GM18520 (cell line): ENCODE measurements at regions not wholly inside any gene's neighbourhood (a gene's known extent, or its start where the extent isn't known, plus 50 kb on each side); places are given as distances from the start of the nearest gene placed in this dataset.

Experiments
- ATAC-seq: cut with Tn5 transposase; IDR thresholded peaks from one replicate; pipeline ENCODE4 v1.9.1; 2021; ENCODE audit not compliant: unreplicated experiment

DNA sequence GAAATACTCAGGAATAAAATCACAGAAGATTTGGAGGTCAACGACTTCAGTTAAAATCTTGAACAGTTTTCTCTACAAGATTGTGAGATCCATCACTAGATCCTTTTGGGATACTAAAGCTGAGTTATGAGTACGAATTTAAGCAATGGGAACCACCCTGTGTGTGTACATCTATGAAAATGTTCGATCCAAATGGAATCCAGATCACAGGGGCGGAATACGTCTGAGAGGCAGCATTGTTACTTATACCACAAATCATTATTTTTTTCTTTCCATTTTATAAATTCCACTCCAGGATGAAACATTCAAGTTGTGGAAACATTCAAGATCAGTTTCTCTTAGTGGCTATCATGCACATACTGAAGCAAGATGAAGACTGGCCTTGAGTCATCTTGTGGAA is 239.3 kb upstream of the PAPPA start:
- no peak for ATAC-seq

DNA sequence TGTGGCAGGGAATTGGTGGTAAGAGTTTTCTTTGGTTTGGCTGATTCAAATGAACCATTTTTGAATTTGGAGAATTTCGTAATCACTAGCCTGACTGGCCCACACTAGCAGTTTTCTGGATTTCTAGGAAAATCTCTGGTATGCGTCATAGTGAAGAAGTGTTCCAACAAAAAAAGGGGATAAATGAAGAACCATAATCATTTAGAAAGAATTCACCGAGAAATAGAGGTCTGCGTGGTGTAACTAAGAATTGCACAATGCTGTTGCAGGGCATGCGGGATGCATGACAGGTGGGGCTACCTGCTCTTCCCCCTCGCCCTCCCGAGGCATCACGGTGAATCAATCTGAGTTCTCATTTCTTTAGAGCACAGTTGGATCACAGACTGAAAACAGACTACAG is 232.3 kb upstream of the PAPPA start:
- ATAC-seq, result no peak

DNA sequence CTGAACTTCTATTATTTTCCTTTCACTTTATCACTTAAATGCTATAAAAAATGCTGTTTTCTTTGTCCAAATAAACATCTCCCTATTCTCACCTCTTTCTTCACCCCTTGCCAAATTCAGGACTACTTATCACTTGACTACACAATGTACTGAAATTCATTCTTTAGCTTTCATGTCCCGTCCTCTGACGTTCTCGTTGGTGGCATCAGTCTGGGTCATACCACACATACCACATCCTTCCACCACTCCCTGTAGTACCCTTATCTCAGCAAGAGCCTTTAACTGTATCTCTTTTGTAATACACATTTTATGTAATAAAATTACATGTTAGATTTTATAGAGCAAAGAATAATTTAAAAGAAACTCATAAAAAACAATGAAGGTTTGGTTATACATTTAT is 231.1 kb upstream of the PAPPA start:
- no peak for ATAC-seq

DNA sequence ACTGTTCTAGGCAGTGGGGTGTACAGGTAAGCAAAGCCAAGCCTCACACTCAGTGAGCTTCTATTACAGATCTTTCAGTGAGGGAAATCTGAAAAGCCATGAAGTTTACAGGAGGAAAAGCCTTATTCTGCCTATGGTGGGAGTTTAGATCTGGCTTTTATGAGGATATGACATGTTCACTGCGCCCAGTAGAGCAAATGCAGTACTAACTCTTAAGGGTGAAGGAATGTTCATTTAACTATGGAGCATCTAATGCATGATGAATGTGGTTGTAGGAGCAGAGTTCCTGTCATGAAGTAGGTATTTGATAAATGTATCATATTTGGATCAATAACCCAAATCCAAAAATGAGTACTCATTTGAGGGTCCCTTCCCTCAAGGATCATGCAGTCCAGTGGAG is 230.2 kb upstream of the PAPPA start:
- no peak for ATAC-seq

DNA sequence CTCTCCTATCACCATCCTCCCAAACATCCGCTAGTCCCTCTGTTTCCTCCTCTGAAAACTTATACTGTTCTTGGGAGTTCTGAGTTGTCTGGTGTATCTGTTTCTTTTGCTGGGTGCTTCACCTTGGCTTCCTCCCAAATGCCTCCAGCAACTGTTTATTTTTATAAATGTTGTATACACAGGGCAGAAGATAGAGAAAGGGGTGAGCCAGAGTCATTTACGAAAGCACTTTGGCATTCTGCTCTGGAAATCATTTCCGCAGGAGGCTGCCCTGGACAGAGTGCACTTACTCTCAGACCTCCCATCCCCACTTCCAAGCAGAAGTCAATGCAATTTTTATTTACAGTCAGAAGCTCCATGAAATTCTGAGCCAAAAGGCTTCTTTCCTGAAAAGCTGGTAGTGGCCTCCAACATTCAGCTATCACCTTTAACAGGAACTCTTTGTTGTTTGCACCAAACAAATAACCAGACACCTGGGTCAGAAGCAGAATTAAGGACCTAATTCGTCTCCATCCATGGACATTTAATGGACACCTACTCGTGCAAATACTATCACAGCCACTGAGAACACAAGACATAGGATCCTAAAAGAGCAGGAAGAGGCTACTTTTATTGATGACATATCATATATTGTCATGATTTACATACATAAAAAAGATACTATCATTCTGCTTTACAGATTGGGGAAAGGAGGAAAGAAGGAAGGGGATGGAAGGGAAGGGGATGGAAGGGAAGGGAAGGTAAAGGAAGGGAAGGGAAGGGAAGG is 229.5 kb upstream of the PAPPA start:
- no peak for ATAC-seq

DNA sequence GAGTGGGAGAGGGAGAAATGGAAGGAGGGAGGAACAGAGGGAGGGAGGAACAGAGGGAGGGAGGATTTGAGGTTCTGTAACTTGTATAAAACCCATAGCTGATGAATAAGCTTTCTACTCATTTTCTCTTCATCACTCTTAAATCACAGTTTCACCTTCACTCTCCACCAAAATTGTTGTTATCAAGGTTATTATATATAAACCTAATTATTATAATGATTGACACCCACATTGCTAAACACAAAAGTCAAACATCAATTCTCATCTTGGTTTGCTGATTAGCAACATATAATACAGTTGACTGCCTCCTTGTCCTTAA is 229.0 kb upstream of the PAPPA start:
- ATAC-seq, result no peak

DNA sequence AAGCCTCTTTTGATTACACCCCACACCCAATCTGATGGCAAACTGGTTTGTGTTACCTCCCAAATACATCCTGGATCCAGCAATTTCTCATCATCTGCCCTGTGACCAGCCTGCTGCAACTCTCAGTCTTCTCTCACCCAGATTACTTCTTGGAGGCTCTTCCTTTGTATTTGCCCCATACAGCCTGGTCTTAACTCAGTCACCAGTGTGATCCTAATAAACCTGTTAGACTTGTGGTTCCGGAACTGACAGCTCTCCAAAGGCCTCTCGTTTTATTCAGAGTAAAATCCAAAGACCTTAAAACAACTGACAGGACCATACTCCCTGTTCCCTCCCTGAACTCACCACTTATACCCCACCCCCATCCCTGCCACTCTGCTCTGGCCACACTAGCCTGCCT is 228.2 kb upstream of the PAPPA start:
- ATAC-seq, result no peak

DNA sequence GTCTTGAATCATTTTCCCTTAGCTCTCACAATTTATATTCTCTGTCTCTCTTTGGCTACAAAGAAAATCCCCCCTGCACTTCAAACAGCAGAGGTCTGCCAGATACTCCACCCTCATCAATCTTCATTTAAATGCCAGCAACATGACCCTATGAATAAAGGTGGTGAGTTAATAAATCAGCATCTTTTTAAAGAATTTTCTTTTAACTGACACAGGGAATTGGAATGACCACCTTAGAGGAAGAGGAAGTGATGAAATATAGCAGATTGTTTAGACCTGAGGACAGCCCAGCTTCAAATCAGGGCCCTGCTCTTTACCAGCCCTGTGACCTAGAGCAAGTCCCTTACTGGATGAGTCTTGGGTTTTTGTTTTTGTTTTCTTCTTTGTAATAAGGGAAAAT is 223.1 kb upstream of the PAPPA start:
- no peak for ATAC-seq

DNA sequence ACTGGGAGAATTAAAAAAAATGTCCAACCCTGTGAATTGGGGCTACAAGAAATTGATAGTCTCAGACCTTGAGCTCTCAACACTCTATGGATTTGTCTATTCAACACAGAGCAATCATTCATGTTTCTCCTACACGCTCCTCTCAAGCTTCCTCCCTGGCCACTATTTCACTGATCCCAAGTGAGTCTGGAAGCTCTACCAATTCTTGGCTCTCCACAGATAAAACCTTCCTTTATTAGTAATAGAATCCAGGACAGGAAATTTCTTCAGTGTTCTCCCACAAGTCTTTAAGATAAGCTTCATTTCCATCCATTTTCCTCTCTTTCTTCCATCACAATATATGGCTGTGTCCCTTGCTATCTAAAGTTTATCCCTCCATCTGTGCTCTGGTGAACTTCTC is 215.1 kb upstream of the PAPPA start:
- ATAC-seq, result no peak

DNA sequence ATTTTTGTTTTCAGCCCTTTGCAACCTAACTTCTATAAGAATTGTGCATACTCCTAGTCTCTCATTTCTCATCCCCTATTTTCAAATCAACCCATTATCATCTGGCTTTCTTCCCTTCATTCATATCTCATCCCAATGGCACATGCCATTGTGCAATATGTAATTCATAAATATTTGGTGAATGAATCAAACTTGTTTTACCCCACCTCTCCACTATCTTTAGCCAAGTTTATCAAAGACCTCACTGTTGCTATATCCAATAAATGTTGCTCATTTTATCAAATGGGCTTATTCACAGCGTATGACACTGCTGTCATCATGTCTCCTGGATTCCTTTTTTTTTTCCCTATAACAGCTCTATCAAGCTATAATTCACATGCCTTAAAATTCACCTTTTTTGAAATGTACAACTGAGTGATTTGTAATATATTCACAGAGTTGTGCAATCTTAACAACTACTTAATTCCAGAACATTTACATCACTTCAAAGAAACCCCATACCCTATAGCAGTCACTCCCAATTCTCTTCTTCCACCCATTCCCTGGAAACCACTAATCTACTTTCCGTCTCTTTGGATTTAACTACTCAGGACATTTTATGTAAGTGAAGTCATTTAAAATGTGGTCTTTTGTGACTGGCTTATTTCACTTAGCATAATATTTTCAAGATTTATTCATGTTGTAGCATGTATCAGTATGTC is 214.4 kb upstream of the PAPPA start:
- no peak for ATAC-seq

DNA sequence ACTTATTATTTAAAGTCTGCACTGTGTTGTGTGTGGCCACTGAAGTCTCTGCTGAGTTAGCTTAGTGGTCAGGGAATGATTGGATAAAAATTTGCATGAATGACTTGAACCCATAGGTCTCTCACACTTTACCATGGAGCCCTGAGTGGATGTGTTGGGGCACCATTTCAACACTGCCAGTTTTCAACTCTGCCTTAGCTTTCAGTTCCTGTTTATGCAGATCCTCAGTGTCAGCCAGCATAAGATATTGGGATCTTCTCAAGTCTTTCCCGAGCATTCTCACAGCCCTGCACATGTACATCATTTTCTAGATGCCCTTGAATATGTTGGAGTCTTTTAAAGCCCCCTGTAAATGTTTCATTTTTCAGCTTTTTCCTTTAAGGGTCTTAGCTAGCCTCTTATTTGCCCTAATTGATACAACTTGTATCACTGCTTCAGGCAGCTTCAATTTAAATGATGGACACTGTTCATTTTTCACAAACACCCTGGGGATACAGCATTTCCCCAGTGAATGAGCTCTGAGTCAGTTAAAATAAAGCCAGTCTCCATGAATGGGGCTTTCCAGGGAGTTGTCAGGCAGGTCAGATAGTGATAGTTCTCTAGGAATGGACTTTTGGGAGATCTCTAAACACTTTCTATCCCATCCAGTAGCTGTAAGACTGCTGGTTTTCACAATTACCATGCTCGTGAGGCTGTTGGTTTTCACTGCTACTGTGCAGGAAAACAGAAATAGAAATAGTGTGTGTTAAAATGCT is 211.9 kb upstream of the PAPPA start:
- ATAC-seq, result no peak

DNA sequence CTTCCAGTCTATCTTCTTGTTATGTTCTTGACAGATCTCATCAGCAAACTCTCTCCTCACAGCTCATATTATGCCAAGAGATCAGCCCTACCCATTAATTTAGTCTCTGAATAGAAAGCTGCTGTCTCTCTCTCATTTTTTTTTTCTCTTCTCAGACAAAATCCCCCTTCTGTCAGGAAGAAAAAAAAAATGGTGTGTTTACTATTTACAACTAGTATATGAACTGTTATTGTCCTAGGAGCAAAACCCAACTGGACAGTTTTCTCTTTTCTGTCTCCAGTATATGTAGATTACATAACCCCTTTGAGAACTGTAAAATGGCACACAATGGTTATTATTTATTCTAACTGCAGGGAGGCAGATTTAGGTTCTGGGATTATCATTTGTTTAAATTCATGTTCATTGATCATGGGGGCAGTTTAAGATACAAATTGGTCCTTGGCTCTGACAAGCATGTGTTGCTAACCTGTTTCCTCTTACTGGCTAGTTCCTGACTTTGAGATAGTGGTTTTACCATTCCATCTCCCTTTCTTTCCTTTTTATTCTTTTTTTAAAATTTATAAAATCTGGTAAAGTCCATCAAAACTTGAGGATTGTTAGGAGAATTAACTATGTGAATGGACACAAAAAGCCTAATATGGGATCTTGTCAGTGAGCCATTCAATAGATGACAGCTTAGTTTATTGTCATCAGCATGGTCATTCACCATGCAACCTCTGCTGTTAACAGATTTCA is 210.0 kb upstream of the PAPPA start:
- no peak for ATAC-seq

DNA sequence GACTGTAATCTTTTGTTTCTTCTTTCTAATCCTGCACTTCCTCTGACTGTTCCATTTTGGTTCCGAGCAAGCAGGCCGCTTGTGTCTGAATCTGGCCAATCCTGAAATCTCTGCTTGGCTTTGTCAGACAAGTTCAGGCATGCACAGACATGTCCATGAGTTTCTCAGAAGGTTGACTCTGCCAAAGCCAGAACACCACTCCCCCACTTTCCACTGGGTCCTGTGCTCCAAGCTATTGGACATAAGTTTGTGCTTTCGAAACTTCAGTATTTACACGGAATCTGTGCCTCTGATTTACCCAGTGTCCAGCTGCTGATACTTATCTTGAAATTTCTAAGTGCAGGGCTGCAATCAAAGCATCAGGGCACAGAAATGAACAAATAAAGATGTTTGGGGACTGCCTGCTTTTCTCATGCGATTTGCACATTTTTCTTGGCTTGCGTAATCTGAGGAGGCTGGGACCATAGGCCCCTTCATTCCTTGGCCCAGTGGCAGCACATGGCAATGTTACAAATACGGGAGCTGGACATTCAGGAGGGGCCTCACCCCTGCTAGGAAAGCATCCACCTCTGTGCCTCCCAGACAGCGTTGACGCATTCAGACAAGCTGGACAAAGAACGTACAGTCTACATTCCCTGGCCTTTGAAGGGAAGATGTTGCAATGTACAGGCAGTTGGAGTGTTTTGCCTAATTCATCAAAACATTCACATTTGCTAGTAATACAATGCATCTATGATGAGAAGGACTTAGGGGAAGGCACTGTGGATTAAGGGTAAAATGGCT is 209.2 kb upstream of the PAPPA start:
- no peak for ATAC-seq

DNA sequence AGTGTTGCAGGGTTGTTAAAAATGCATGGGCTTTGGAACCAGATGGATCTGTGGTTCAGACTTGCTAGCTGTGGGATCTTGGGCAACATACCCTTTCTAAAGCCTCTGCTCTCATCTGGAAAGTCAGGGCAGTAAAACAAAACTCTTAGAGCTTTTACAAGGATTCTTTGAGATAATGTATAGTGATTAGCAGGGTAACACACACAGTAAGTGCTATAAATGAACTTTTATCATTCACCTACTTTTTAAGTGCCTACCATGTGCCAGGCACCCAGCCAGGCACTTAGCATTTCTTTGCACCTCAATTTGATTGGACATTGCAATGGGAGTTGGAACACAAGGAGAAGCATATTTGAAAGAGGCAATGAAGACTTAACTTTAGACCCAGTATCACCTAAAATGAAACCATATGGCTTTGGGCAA is 208.6 kb upstream of the PAPPA start:
- no peak for ATAC-seq

DNA sequence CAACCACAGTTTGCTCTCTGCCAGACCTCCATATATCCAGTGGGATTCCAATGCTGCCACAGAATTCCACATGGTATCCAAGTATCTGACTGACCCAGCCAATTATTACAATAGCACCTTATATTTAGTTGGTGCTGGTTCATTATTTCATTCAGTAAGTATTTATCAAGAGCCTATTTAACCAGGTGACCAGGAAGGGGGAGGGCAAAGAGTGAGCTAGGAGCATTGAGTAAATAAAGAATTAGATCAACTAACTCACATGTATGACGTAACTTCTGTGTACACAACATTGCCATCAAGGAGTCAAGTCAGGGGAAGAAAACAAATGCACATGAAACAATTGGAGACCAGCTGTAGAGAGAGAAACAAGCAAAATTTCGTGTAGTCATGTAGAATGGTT is 207.1 kb upstream of the PAPPA start:
- ATAC-seq, result no peak

DNA sequence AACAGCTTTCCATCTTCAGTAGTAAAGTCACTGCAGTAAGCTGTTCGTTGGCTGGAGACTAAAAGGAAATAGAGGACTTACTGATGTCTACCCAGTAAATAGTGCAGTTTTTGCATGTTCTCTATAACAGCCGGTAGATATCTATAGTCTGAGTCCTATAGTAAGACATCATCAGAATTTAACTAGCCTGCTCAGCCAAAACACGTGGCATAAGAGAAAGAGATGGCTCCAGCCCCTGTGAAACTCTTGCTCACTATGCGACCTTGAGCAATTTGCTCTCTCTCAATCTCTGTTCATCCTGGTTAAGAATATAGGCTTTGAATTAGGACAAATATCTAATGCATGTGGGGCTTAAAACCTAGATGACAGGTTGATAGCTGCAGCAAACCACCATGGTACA is 201.6 kb upstream of the PAPPA start:
- no peak for ATAC-seq

DNA sequence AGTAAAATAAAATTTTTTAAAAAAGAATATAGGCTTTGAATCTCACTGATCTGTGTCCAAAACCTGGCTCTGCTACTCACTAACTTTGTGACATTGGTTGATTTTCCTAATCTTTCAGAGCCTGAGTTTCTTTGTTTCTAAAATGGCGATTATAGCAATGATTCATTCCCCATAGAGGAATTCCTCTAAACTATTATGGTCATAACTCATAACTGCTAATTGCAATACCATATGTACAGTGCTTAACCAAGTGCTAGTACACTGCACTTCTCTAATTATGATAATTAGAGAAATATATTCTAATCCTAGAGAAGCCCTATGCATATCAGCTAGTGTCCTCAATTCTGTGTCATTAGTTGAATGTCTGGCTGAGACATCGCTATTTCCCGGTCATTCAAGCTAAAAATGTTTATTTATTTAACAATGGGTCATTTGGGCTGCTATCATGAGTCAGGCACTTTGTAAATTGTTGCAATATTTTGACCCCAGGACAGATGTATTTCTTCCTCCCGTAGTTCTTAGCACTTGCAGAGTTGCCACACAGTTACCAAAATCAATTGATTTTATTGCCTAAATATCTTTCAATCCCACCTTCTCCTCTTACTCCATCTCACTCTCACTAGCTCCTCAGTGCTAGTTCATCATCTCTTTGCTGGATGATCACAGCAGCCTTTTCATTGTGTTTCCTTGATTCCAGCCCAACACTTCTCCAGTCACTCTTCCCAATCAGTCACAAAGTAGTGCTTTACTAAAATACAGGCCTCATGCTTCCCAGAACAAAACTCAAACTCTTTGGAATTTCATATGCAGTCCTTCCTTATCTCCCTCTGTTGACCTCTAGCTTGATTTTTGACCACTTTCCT is 200.9 kb upstream of the PAPPA start:
- ATAC-seq, result no peak

DNA sequence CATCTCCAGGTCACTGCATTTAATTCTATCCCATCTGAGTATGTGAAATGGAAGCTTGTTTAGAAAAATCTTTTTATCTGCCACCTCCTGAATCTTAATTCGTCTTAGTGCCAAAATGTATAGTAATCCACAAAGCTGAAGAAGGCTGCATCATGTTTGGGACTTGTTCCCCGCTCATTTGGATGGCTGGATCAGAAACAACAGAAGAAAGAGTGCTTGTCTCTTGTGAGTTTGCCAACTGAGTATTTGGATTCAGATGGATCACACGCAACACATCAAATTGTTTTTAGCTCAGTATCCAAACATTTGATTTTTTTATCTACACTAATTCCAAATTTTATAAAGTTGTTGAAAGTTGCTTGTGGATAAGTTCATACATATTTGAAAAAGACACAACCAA is 197.2 kb upstream of the PAPPA start:
- ATAC-seq, result no peak

DNA sequence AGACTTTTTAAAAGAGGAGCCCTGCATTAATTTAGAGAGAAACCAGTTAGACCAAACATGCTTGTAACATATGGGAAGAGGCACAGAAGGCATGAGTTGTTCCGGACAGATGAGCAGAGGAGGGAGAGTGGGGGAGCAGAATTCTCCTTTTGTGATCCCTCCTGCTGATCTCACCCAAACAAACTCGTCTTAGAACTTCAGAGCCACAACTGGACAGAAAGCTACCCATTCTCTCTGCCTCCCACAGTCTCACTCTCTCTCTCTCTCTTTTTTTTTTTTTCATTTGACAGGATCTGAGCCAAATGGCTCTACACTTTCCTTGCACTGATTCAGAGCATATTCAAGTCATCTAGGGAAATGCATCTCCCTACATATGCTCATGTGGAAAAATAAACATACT is 196.0 kb upstream of the PAPPA start:
- ATAC-seq, result no peak
